ENCODE measurements at regions not wholly inside any gene's neighbourhood (a gene's known extent, or its start where the extent isn't known, plus 50 kb on each side); places are given as distances from the start of the nearest gene placed in this dataset.

GRCh38 chr5:138664276-138664943, 88.8 kb upstream of the CTNNA1 start:
- DNase-seq = no peak

DNA sequence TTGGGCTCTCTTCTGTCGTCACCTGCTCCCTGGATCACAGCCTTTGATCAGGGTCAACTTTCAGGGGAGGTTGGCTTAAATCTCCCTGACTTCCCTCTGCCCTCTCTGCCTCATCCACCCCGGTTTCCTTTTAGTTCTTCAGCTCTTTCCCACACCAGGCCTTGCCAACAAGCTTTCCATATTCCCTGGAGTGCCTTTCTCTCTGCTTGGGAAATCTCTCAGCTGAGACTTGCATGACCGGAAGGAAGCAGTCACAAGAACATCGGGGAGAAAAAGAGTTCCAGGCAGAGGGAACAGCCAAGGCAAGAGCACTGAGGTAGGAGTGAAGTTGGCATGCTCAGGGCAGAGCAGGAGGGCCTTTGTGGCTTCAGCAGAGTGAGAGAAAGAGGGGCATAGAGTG, 88.4 kb upstream of the HSPA9 start:
- no peak for DNase-seq

- DNase-seq = no peak
These were observed 87.8 kb upstream of the HSPA9 start for GRCh38 chr5:138663009-138663408.

GRCh38 chr5:138662599-138662998, 87.4 kb upstream of the HSPA9 start:
- no peak for DNase-seq

GRCh38 chr5:138661991-138662434, 86.8 kb upstream of the HSPA9 start:
- no peak for DNase-seq

DNA sequence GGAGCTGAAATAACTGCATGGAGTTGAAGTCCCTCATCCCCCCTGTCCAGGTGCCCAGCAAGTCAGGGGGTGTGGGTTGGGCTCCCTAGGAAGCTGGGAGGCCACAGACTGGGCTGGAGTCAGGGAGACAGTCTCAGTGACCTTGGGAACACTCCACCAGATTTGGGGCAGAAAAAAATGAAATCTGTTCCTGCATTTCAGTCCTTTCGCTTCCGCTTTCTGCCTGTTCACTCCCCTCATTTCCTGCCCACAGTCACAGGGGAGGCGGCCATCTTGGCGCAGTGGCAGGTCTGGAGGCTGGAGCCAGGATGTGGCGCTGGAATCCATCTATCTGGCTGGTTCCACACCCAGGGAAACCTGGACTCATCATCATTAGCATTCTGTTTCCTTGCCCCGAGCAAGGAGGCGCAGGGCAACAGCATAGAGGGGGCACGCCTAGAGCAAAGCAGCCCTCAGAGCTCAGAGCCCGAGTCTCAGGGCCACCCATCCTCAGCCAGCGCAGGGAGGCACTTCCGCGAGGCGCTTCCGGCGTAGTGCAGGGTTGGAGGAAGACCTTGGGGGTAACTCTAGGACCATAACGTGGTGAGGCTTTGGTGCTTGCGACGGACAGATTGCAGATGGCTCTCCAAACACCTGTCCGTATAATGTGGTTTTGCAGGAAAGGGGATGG, 86.2 kb upstream of the HSPA9 start:
- no peak for DNase-seq

GRCh38 chr5:138660051-138660572, 84.9 kb upstream of the HSPA9 start:
- no peak for DNase-seq

DNA sequence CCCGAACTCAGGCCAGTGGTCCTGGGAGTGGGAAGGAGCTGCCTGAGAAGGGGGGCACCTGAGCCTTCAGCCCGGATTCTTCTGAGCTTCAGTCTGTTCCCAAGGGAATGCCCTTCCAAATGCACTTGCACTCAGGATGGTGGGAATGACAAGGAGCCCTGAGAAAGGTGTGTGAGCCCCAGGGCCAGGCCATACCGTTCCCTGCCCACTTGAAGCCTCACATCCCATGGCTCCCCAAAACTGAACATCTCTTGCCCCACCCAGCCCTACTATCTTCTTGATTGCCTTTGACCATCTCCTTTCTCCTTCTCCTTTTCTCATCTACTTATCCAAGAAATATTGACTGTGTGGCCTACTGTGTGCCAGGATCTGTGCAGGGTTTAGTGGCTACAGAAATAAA, 84.4 kb upstream of the HSPA9 start:
- DNase-seq = no peak

- DNase-seq = no peak
These were observed 83.9 kb upstream of the HSPA9 start for GRCh38 chr5:138659121-138659520.

GRCh38 chr5:138658676-138659075, 83.5 kb upstream of the HSPA9 start:
- no peak for DNase-seq

GRCh38 chr5:138657360-138657759, 82.2 kb upstream of the HSPA9 start:
- no peak for DNase-seq

DNA sequence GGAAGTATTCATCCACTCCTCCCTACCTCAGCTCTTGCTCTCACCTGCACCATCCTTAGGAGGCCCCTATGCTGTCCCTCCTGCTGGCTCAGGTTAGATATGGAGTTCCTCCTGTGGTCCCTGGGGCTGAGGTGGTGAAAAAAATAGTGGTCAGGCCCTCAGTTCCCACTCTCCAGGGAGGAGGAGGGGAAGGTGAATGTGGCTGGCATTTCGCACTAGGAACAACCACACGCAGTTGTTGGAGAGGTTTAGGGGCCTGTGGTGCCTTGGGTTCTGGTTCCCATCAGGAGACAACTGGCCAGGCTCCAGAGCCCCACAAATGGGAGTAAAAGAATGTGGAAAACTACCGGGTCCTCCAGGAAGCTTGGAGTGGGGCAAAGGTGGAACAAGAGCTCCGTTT, 81.7 kb upstream of the HSPA9 start:
- DNase-seq = no peak

DNA sequence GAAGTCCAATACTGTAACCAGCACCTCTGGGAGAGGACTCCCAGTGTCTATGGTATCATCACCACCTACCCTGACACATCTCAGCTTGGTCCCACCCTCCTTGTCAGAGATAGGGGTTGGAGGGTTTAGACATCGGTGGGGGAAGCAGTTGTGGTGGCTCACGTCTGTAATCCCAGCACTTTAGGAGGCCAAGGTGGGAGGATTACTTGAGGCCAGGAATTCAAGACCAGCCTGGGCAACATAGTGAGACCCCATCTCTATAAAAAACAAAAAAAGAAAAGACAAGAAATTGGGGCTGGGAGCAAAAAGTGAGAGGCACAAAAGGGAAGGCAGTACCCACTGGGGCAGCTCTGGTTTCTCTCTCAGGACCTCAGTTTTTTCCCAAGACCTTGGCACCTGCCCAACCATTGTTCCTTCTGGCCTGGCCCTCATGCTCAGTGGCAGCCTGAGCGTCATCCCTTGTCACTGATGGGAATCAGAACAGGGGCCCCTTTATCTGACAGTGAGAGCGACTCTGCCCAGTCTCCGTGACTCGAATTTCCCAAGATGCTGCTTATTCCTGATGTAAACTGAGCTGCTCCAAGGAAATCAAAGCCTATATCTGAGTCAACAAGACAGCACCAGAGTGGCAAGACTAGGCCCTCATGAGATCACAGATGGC, 80.5 kb upstream of the HSPA9 start:
- DNase-seq = no peak

- peak; percentile 43 to 44 for DNase-seq
These were observed 79.2 kb upstream of the HSPA9 start for GRCh38 chr5:138654281-138654867.

DNA sequence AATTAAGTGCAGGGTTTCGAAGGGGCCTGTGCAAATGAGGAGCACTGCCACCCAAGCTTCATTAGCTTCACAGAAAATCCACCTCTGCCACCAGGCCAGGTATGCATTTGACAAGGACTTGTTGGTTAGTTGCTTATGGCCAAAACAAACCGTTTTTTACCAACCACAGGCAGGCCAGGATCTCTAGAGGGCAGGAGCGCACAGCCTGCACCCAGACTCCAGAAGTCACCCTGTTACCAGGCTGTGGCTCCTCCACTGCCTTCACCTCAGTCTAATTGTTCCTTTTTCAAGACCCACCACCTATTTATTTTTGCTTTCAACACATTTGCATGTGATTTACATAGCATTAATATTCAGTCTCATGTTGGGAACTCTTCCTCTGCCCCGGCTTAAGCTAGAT, 78.3 kb upstream of the HSPA9 start:
- no peak for DNase-seq

DNA sequence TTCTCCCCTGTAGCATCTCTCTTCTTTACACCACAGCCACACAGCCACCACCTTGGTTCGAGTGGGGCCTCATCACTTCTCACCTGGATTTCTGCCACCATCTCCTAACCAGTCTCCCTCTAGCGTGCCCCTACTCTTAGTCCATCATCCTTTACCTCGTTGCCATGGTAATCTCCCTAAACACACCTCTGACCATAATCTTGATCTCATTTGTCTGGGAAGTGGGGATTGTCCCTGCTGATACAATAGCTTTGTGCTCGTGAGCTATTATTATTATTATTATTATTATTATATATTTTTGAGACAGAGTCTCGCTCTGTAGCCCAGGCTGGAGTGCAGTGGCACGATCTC, 76.5 kb upstream of the HSPA9 start:
- DNase-seq = no peak

GRCh38 chr5:138651058-138651766, 76.0 kb upstream of the HSPA9 start:
- DNase-seq = no peak

DNA sequence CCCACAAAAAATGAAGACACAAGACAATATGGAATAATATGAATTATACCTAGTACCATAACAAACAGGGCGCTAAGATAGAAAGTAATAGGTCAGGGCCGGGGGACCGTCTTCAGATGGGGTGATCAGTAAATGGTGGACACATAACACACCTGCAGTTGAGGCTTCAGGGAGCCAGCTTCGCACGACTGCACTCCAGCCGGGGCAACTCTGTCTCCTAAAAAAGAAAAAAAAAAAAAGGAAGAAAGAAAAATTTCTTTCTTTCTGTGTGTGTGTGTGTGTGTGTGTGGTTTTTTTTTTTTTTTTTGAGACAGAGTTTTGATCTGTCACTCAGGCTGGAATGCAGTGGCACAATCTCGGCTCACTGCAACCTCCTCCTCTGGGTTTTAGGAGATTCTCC, 75.0 kb upstream of the HSPA9 start:
- no peak for DNase-seq

DNA sequence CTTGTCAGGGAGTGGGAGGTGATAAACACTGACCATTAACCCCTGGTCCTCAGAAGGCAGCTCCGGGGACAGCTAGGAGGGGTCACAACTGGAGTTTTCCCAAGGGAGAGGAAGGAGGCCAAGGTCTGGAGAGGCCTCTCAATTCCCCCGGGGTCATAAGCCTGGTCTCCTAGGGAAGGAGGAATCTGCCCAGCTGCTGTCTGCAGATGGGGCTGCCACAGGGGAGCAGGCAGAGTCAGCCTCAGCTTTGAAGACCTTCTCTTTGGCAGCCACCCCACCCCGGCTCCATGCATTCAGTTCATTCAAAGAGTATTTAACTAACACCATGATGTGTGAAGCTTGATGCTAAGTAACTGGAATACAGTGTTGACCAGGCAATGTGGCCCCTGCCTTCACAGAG, 74.6 kb upstream of the HSPA9 start:
- DNase-seq = no peak

DNA sequence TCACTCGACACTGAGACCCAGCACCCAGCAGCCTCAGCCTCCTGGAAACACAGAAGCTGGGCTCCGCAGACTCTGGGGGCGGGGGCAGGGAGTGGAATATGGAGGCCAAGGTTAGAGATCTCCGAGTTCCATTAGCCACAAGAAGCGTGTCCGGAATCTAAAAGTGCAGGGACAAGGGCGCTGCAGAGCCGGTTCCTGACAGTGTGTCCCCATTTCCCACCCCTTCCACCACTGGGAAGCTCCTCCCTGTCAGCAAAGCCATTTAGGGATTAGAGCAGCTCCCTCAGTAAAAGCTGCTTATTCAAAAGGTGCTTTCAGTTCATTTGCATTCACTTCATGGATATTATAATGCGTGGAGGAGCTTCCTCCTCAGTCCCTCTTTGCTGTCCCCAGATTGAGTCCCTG, 74.1 kb upstream of the HSPA9 start:
- DNase-seq = no peak

- no peak for DNase-seq
These were observed 73.6 kb upstream of the HSPA9 start for GRCh38 chr5:138648841-138649240.

DNA sequence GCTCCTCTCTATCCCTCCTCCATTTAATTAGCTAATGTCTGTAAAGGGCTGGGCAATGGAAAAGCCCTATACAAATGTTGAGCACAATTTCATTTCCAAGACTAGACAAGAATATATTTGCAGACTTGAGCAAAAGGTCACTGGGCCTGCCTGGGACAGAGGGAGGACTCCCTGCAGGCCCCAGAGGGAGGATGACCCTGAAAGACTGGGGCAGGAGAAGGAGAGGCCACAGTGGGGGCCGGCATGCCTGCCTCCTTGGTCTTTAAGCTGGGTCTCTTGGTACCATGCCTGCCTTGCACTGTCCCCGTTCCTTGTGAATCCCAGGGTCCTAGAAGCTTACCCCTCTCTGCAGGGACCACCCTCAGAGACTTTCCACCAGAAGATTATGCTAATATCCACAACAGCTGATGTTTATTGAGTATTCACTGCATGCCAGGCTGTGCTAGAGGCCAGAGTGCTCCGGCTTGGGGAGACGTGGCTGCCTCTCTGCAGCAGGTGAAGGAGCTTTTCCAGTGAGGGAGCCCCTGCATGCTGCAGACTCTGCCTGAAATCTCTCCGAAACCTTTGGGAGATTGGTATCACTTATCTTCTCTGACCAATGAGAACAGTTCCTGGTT, 72.7 kb upstream of the HSPA9 start:
- no peak for DNase-seq

Measured in stimulated activated CD4-positive, alpha-beta T cell treated with anti-CD3 and anti-CD28 coated beads, Interleukin-2, amount 100 ng/mL, for 48 hours (primary cell).